Left ventricle myocardium inferior (tissue), 1 donor: ENCODE measurements at regions not wholly inside any gene's neighbourhood (a gene's known extent, or its start where the extent isn't known, plus 50 kb on each side); places are given as distances from the start of the nearest gene placed in this dataset.
"Not testable (repeated sequence)": the region's sequence is repeated elsewhere in the genome, so short reads cannot be mapped to it uniquely, and the experiment has no call there.

ENCODE experiments used
- DNase-seq: peaks from one replicate; pipeline ENCODE4 v3.0.0-alpha.2; 2020
- H3K27ac ChIP-seq: fragments of 200-600 bp; replicated peaks from 2 replicates; pipeline ENCODE4 v1.8.0; 2021
- H3K27me3 ChIP-seq: fragments of 200-600 bp; 2 replicates; pipeline ENCODE4 v1.8.0; 2021; ENCODE audit warnings: low read depth
- H3K36me3 ChIP-seq: fragments of 200-600 bp; 2 replicates; pipeline ENCODE4 v1.8.0; 2021
- H3K4me1 ChIP-seq: fragments of 200-600 bp; 2 replicates; pipeline ENCODE4 v1.8.0; 2021
- H3K4me3 ChIP-seq: fragments of 200-600 bp; 2 replicates; pipeline ENCODE4 v1.8.0; 2021; ENCODE audit warnings: mild to moderate bottlenecking, moderate library complexity
- H3K9me3 ChIP-seq: fragments of 200-600 bp; replicated peaks from 2 replicates; pipeline ENCODE4 v1.8.0; 2021
- intact Hi-C: fragments of 100-400 bp; cut with micrococcal nuclease; formaldehyde crosslinking; loops from one replicate; pipeline ENCODE4 v1.11.0; 2022
- TF ChIP-seq, protein P1 (sequence below): fragments of 200-600 bp; IDR thresholded peaks from 2 replicates; pipeline ENCODE4 v1.8.0; 2021; ENCODE audit warnings: antibody characterized with exemption, mild to moderate bottlenecking, borderline replicate concordance
- donor health status: DM: no; HTN: yes; CAD: no; lungs with severe emphysema.

DNA sequence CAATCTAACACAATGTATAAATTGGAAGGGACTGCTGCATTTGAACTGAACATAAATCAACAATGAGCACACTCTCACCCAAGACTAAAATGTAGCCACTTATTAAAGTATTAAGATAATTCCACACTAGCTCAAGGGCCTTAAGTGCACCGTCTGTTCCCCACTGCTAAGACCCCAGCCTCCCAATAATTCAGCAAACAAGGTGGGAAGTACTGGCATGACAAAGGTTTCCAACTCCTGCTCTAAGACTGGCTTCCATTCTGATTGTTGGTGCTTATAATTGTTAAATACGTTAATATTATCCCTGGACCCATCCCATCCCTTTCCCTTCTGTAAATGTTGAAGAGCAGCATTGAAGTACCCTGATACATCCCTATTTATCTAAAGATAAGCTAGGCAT is 636.7 kb downstream of the NR2F1-AS1 start:
- no peak overlapping the region for H3K4me3 ChIP-seq
- H3K27ac ChIP-seq, result no peak overlapping the region
- H3K27me3 ChIP-seq, result no peaks in the 10 kb centered on the region
- H3K4me1 ChIP-seq, result no peaks in the 10 kb centered on the region
- intact Hi-C loops, result no loop called here
- no peaks in the 10 kb centered on the region for H3K36me3 ChIP-seq
- H3K9me3 ChIP-seq, result peaks cover 21% of the 10 kb centered on the region
- DNase-seq, result no peak
- TF ChIP-seq, protein P1, sequence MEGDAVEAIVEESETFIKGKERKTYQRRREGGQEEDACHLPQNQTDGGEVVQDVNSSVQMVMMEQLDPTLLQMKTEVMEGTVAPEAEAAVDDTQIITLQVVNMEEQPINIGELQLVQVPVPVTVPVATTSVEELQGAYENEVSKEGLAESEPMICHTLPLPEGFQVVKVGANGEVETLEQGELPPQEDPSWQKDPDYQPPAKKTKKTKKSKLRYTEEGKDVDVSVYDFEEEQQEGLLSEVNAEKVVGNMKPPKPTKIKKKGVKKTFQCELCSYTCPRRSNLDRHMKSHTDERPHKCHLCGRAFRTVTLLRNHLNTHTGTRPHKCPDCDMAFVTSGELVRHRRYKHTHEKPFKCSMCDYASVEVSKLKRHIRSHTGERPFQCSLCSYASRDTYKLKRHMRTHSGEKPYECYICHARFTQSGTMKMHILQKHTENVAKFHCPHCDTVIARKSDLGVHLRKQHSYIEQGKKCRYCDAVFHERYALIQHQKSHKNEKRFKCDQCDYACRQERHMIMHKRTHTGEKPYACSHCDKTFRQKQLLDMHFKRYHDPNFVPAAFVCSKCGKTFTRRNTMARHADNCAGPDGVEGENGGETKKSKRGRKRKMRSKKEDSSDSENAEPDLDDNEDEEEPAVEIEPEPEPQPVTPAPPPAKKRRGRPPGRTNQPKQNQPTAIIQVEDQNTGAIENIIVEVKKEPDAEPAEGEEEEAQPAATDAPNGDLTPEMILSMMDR, result no peak

DNA sequence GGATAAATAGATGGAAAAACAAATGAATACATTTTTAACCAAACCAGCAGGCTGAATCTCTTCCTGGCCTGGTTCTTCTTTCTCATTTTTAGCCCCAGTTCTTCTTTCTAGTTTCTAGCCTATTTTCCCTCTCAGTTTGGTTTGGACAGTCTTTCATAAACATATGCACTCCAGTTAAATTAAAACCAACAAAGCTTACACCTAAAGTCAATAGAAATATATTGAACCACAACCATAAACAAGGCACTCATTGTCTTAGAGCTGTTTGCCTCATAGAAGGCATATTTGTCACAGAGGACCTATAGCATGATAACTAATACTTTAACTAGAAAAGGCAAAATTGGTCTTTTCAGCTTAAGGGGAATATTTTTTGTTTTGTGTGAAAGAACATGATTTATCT is 638.3 kb downstream of the NR2F1-AS1 start:
- intact Hi-C loops, result no loop called here
- DNase-seq, result no peak
- H3K4me1 ChIP-seq, result no peaks in the 10 kb centered on the region
- no peaks in the 10 kb centered on the region for H3K36me3 ChIP-seq
- H3K4me3 ChIP-seq, result no peak overlapping the region
- H3K9me3 ChIP-seq, result peaks cover 5% of the 10 kb centered on the region
- no peaks in the 10 kb centered on the region for H3K27me3 ChIP-seq
- H3K27ac ChIP-seq, result no peak overlapping the region
- TF ChIP-seq, protein P1, result no peak

- H3K27me3 ChIP-seq, result no peaks in the 10 kb centered on the region
- no peaks in the 10 kb centered on the region for H3K36me3 ChIP-seq
- no peak for DNase-seq
- intact Hi-C loops, result no loop called here
- TF ChIP-seq, protein P1, result no peak
- no peak overlapping the region for H3K27ac ChIP-seq
- H3K4me1 ChIP-seq, result no peaks in the 10 kb centered on the region
- no peaks in the 10 kb centered on the region for H3K9me3 ChIP-seq
- no peak overlapping the region for H3K4me3 ChIP-seq
These were observed 639.2 kb downstream of the NR2F1-AS1 start for GRCh38 chr5:92941806-92942205.

GRCh38 chr5:92939428-92939827 is 641.6 kb downstream of the NR2F1-AS1 start:
- DNase-seq, result no peak
- TF ChIP-seq, protein P1, result no peak
- Histone ChIP-seq H3K4me1 (no peaks in the 10 kb centered on the region), H3K27me3 (no peaks in the 10 kb centered on the region), H3K9me3 (no peaks in the 10 kb centered on the region), H3K4me3 (no peak overlapping the region), H3K27ac (no peak overlapping the region), H3K36me3 (no peaks in the 10 kb centered on the region)
- intact Hi-C loops, result no loop called here

DNA sequence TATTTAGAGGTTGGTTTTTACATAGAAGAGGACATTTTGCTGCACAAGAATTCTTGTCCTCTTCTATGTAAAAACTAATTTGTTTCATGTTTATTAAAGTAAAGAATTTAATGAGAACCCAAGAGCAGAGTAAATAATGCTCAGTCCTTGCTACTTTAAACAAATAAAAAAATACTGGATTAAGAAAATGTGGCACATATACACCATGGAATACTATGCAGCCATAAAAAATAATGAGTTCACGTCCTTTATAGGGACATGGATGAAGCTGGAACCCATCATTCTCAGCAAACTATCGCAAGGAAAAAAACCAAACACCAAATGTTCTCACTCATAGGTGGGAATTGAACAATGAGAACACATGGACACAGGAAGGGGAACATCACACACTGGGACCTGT is 643.6 kb downstream of the NR2F1-AS1 start:
- H3K27me3 ChIP-seq, DNase-seq, H3K4me1 ChIP-seq, H3K36me3 ChIP-seq, H3K27ac ChIP-seq, intact Hi-C loops, H3K4me3 ChIP-seq, H3K9me3 ChIP-seq: not testable (repeated sequence)

DNA sequence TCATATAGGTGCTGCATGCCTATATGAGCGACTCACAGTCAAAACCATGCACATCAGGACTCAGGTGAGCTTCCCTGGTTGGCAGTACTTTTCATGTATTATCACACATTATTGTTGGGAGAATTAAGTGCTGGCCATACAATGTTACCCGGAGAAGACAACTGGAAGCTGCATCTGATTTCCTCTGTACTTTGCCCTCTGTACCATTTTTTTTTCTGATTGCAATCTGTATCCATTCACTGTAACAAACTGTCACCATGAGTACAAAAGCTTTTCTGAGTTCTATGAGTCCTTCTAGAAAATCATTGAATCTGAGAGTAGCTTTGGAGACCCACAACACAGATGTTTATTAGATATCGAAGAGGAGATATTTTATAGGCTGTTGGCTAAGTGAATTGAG is 651.0 kb downstream of the NR2F1-AS1 start:
- H3K9me3 ChIP-seq, result no peaks in the 10 kb centered on the region
- H3K4me1 ChIP-seq, result no peaks in the 10 kb centered on the region
- H3K27me3 ChIP-seq, result no peaks in the 10 kb centered on the region
- no peak overlapping the region for H3K27ac ChIP-seq
- TF ChIP-seq, protein P1, result no peak
- no peaks in the 10 kb centered on the region for H3K36me3 ChIP-seq
- no peak for DNase-seq
- intact Hi-C loops, result no loop called here
- H3K4me3 ChIP-seq, result no peak overlapping the region
